Lower lobe of right lung (tissue), 2 donors: ENCODE measurements at regions not wholly inside any gene's neighbourhood (a gene's known extent, or its start where the extent isn't known, plus 50 kb on each side); places are given as distances from the start of the nearest gene placed in this dataset.

Experiments
- ATAC-seq, 2 donors: fragments of 200-7000 bp; cut with Tn5 transposase; one replicate each; pipeline ENCODE4 v1.9.1; 2020 to 2022; ENCODE audit warnings: mild to moderate bottlenecking in 2 of 2, moderate library complexity in 2 of 2
- DNase-seq: peaks from one replicate; pipeline ENCODE4 v3.0.0-alpha.2; 2020
- H3K27ac ChIP-seq: fragments of 200-600 bp; one replicate; pipeline ENCODE4 v1.8.0; 2022
- H3K27me3 ChIP-seq: fragments of 200-600 bp; one replicate; pipeline ENCODE4 v1.8.0; 2022; ENCODE audit warnings: low read depth
- H3K36me3 ChIP-seq: fragments of 200-600 bp; one replicate; pipeline ENCODE4 v1.8.0; 2022; ENCODE audit warnings: mild to moderate bottlenecking
- H3K4me1 ChIP-seq: fragments of 200-600 bp; one replicate; pipeline ENCODE4 v1.8.0; 2022
- H3K4me3 ChIP-seq: fragments of 200-600 bp; one replicate; pipeline ENCODE4 v1.8.0; 2022; ENCODE audit warnings: mild to moderate bottlenecking
- H3K9me3 ChIP-seq: fragments of 200-600 bp; one replicate; pipeline ENCODE4 v1.8.0; 2022
- CTCF ChIP-seq: fragments of 200-600 bp; IDR thresholded peaks from one replicate; pipeline ENCODE4 v1.8.0; 2022; ENCODE audit warnings: antibody characterized with exemption, mild to moderate bottlenecking
- intact Hi-C: fragments of 100-400 bp; cut with DNase I; formaldehyde crosslinking; loops from one replicate; pipeline ENCODE4 v1.11.0; 2022
- donor health status: DM: no; HTN: yes; CAD: no; lungs with severe emphysema.

DNA sequence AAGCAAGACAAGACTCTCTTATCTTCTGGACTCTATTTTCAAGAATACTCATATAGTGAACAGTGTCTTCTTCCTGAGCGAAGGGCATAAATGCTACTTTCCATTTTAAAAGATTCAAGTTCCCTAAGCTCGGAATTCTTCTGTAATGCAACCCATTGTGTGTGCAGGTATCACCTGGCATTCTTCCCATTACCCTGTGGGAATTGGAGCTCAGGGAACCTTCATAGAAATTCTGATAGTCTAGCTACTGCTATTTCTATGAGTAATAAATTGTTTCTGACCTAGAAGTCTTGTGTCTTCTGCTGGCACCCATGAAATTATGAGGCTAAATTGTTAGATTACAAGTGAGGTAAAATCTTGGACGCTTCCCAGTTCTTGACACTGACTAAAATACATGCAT, 324.1 kb upstream of the DIPK2B start:
- TF ChIP-seq CTCF: no peak

GRCh38 chrX:45524296-45524695, 323.6 kb upstream of the DIPK2B start:
- H3K27ac ChIP-seq: no peak overlapping the region
- no peak for TF ChIP-seq CTCF
- intact Hi-C loops: no loop called here
- H3K36me3 ChIP-seq: no peaks in the 10 kb centered on the region
- no peaks in the 10 kb centered on the region for H3K4me1 ChIP-seq
- DNase-seq: no peak
- H3K4me3 ChIP-seq: no peak overlapping the region
- no peaks in the 10 kb centered on the region for H3K9me3 ChIP-seq
- H3K27me3 ChIP-seq: no peaks in the 10 kb centered on the region
- ATAC-seq: no peak

More for the DNA sequence above, 324.1 kb upstream of the DIPK2B start:
- Histone ChIP-seq H3K9me3 (no peaks in the 10 kb centered on the region), H3K27me3 (no peaks in the 10 kb centered on the region), H3K4me3 (no peak overlapping the region), H3K27ac (no peak overlapping the region), H3K4me1 (no peaks in the 10 kb centered on the region), H3K36me3 (no peaks in the 10 kb centered on the region)
- DNase-seq (no peak), ATAC-seq (no peak)
- intact Hi-C loops: no loop called here

GRCh38 chrX:45518552-45518951, 317.9 kb upstream of the DIPK2B start:
- no peak overlapping the region for H3K27ac ChIP-seq
- no peak overlapping the region for H3K4me3 ChIP-seq
- peaks cover 8% of the 10 kb centered on the region for H3K4me1 ChIP-seq
- no peak for TF ChIP-seq CTCF
- intact Hi-C loops: no loop called here
- no peak for DNase-seq
- no peak for ATAC-seq
- H3K36me3 ChIP-seq: no peaks in the 10 kb centered on the region
- H3K9me3 ChIP-seq: no peaks in the 10 kb centered on the region
- H3K27me3 ChIP-seq: no peaks in the 10 kb centered on the region

- Histone ChIP-seq H3K4me1 (peaks cover 8% of the 10 kb centered on the region), H3K4me3 (no peak overlapping the region), H3K36me3 (no peaks in the 10 kb centered on the region), H3K27me3 (no peaks in the 10 kb centered on the region), H3K27ac (no peak overlapping the region), H3K9me3 (no peaks in the 10 kb centered on the region)
- DNase-seq: no peak
- intact Hi-C loops: no loop called here
- no peak for TF ChIP-seq CTCF
- ATAC-seq: no peak
Observed at GRCh38 chrX:45517090-45517973, 316.7 kb upstream of the DIPK2B start.

DNA sequence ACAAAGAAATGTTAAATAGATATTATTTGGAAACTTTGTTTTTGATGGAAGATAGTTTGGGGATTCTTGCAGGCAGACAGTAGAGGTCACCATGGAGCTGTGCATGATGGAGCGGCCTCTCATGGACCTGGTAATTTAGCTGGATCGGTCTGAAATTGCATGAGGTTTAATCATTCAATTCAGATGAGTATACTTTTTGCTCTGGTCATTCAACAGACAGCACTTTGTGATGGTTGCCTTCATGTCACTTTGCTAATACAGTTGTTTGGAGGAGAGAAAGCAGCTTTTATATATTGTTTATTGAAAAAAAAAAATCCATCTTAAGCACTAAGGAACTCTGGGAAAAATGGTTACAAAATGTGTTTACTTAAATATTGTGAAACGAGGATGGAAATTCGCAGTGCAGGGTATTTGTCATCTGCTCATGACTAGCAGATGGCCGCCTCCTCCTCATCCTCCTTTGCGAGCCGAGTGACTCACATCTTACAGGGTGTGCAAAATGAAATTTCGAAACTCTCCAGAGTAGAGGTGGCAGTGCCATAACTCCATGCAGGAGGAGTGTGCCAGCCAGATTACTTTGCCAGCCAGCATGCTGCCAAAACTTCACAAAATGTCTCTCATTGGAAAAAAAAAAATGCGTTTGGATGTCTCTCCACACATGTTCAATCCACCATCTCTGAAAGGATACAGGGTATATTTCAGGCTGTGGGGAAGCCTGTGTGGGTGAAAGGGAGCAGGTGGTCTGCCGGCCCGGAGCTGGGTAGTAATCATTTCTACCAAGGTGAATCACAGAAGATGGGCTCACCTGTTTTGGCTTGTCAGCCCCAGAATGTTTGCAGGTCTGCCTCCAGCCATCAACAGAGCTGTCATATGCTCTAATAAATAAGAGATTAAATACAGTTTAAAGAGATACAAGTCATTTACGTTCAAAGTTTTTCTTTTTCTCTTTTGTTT, 314.9 kb upstream of the DIPK2B start:
- Histone ChIP-seq H3K9me3 (no peaks in the 10 kb centered on the region), H3K36me3 (no peaks in the 10 kb centered on the region), H3K27ac (peak overlapping the region; percentile 11), H3K27me3 (no peaks in the 10 kb centered on the region), H3K4me3 (no peak overlapping the region), H3K4me1 (peaks cover 8% of the 10 kb centered on the region)
- peak; percentile 89 to 96 for ATAC-seq
- TF ChIP-seq CTCF: peak; percentile 58
- intact Hi-C loops: no loop called here
- DNase-seq: peak; percentile 67
